SH-SY5Y (cell line): ENCODE measurements at regions not wholly inside any gene's neighbourhood (a gene's known extent, or its start where the extent isn't known, plus 50 kb on each side); places are given as distances from the start of the nearest gene placed in this dataset.

ENCODE experiments used
- GATA2 ChIP-seq: IDR thresholded peaks from 2 replicates; pipeline ENCODE4 v1.6.1; 2011; ENCODE audit warnings: mild to moderate bottlenecking, low read depth, low read length
- GATA3 ChIP-seq: IDR thresholded peaks from 2 replicates; pipeline ENCODE4 v1.6.1; 2011; ENCODE audit warnings: low read depth, mild to moderate bottlenecking, low read length, moderate library complexity

GRCh38 chr6:27178407-27178730 lies 69.1 kb upstream of the PRSS16 start:
- TF ChIP-seq GATA2 (no peak), GATA3 (no peak)
